Nephron (organoid): ENCODE measurements at regions not wholly inside any gene's neighbourhood (a gene's known extent, or its start where the extent isn't known, plus 50 kb on each side); places are given as distances from the start of the nearest gene placed in this dataset.

Experiments used
- H3K27ac Mint-ChIP-seq, 3 experiments: 2 replicates each; pipeline ENCODE4 v1.8.0; 2020; ENCODE audit warnings: mixed read lengths in 3 of 3, mild to moderate bottlenecking in 2 of 3, moderate library complexity in 1 of 3
- H3K27me3 Mint-ChIP-seq: 2 replicates; pipeline ENCODE4 v1.8.0; 2021; ENCODE audit warnings: low read depth, mild to moderate bottlenecking, moderate library complexity, mixed read lengths
- H3K36me3 Mint-ChIP-seq: 2 replicates; pipeline ENCODE4 v1.8.0; 2020; ENCODE audit warnings: low read depth, mixed read lengths
- H3K4me1 Mint-ChIP-seq: 2 replicates; pipeline ENCODE4 v1.8.0; 2020; ENCODE audit warnings: mixed read lengths
- H3K4me3 Mint-ChIP-seq, 3 experiments: 2 replicates each; pipeline ENCODE4 v1.8.0; 2020; ENCODE audit warnings: mild to moderate bottlenecking in 3 of 3, mixed read lengths in 3 of 3, moderate library complexity in 2 of 3
- H3K9me3 Mint-ChIP-seq: 2 replicates; pipeline ENCODE4 v1.8.0; 2020; ENCODE audit warnings: mixed read lengths
- TF ChIP-seq, protein P1 (sequence below), 3 experiments: fragments of 200-600 bp; sonication (generic); IDR thresholded peaks; one replicate each; pipeline ENCODE4 v1.5.0; 2021; ENCODE audit warnings: antibody characterized with exemption in 3 of 3; ENCODE audit not compliant: unreplicated experiment in 3 of 3

DNA sequence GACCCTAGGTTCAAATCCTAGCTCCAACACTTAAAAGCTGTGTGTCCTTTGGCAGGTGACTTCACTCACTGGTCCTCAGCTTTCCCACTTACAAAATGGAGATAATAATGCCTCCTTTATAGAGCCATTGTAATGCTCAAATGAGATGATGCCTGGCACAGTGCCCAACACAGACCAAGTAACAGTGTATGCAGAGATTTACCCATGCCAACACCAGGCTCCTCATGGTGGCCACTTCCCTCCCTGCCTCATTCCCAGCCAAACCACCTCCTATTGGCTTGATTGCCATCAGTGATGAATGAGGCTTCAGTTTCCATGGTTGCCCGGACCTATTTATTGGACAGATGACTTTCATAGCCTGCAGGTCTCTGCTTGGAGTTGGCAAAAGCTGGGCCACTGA, 469.4 kb downstream of the CDK5RAP2 start:
- Mint-ChIP-seq H3K27ac (no peak overlapping the region), H3K4me3 (no peak overlapping the region), H3K36me3 (no peaks in the 10 kb centered on the region), H3K9me3 (no peaks in the 10 kb centered on the region), H3K27me3 (peaks cover 18% of the 10 kb centered on the region), H3K4me1 (no peaks in the 10 kb centered on the region)
- TF ChIP-seq, protein P1, sequence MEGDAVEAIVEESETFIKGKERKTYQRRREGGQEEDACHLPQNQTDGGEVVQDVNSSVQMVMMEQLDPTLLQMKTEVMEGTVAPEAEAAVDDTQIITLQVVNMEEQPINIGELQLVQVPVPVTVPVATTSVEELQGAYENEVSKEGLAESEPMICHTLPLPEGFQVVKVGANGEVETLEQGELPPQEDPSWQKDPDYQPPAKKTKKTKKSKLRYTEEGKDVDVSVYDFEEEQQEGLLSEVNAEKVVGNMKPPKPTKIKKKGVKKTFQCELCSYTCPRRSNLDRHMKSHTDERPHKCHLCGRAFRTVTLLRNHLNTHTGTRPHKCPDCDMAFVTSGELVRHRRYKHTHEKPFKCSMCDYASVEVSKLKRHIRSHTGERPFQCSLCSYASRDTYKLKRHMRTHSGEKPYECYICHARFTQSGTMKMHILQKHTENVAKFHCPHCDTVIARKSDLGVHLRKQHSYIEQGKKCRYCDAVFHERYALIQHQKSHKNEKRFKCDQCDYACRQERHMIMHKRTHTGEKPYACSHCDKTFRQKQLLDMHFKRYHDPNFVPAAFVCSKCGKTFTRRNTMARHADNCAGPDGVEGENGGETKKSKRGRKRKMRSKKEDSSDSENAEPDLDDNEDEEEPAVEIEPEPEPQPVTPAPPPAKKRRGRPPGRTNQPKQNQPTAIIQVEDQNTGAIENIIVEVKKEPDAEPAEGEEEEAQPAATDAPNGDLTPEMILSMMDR (IDR thresholded peaks at IDR 0.05; ENCODE audit: unreplicated experiment in 3 of 3): no peak

DNA sequence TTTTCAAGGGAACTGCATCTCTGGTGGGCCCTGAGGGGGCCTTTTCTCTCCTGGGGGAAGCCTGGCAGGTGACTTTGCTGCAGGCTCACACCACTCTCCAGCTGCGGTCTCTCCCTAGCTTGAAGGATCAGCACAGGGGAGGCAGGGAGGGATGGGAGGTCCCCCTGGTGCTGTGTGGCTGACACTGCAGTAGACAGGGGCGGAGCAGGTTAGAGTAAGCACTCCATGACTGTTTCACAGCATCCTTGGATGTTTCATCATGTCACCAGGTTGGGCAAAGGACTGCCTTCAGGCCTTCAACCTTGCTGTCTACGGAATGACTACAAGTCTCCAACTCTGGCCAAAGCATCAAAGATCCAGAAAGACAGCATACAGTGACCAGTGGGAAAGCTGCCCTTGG, 470.7 kb downstream of the CDK5RAP2 start:
- Mint-ChIP-seq H3K36me3 (no peaks in the 10 kb centered on the region), H3K9me3 (no peaks in the 10 kb centered on the region), H3K27ac (no peak overlapping the region), H3K27me3 (peaks cover 18% of the 10 kb centered on the region), H3K4me3 (no peak overlapping the region), H3K4me1 (no peaks in the 10 kb centered on the region)
- TF ChIP-seq, protein P1 (IDR thresholded peaks at IDR 0.05; ENCODE audit: unreplicated experiment in 3 of 3): peak in 1 of 3 experiments; percentile 24

DNA sequence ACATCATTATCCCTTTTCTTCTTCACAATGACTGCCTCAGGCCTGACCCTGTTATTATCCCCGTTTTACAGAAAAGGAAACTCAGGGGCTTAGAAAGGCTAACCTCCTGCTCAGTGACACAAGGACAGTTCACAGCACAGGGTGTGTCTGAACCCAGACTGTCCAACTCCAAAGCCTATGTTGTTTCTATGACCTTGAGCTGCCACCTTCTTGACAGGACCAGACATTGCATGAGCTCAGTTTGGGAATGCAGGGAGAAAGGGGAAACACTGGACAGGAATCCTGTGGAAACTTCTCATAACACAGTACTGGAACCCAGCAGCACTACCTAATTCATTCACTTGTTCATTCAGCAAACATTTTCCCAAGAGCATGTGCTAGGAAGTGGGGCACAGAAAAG, 472.8 kb downstream of the CDK5RAP2 start:
- Mint-ChIP-seq H3K36me3 (no peaks in the 10 kb centered on the region), H3K4me1 (no peaks in the 10 kb centered on the region), H3K4me3 (no peak overlapping the region), H3K27ac (no peak overlapping the region), H3K9me3 (no peaks in the 10 kb centered on the region), H3K27me3 (peaks cover 18% of the 10 kb centered on the region)
- TF ChIP-seq, protein P1 (IDR thresholded peaks at IDR 0.05; ENCODE audit: unreplicated experiment in 3 of 3): no peak

DNA sequence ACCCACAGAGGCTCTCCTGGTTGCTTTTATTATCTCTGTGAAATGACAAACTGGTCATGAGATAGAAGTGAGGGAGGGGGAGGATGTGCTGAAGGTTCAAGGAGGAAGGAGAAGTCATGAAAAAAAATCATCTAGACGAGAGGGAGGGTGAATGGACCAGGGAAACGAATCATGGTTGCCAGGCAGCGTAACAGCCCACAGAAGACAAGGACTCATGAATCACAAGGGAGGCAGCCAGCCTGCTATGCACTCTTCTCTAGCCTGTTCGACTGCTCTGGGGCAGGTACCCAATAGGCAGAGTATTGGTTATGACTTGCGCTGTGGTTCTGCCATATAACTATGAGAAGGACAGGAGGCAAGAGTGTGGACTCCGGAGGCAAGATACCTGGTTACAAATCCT, 475.2 kb downstream of the CDK5RAP2 start:
- H3K4me3 Mint-ChIP-seq: no peak overlapping the region
- H3K27me3 Mint-ChIP-seq: peaks cover 11% of the 10 kb centered on the region
- H3K27ac Mint-ChIP-seq: no peak overlapping the region
- H3K9me3 Mint-ChIP-seq: no peaks in the 10 kb centered on the region
- no peaks in the 10 kb centered on the region for H3K36me3 Mint-ChIP-seq
- no peaks in the 10 kb centered on the region for H3K4me1 Mint-ChIP-seq
- TF ChIP-seq, protein P1 (IDR thresholded peaks at IDR 0.05; ENCODE audit: unreplicated experiment in 3 of 3): no peak

DNA sequence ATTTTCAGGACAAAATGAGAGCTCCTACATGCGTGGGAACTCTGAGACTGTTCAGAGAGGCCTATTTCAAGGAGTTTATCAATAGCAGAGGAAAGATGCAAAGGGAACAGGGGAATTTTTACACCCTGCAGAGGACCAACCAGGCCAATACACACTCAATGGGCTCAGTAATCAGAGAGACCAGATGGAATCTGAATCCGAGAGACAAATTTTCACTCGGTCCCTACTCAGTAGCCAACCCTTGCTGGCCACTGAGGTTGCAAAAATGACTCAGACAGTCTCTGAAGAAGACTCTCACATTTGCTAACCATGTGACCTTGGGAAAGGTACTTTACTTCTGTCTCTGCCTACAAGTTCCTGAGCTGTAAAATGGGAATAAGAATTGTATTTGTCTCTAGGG, 479.4 kb downstream of the CDK5RAP2 start:
- H3K27me3 Mint-ChIP-seq: no peaks in the 10 kb centered on the region
- H3K4me3 Mint-ChIP-seq: no peak overlapping the region
- no peak overlapping the region for H3K27ac Mint-ChIP-seq
- H3K4me1 Mint-ChIP-seq: no peaks in the 10 kb centered on the region
- TF ChIP-seq, protein P1 (IDR thresholded peaks at IDR 0.05; ENCODE audit: unreplicated experiment in 3 of 3): no peak
- no peaks in the 10 kb centered on the region for H3K36me3 Mint-ChIP-seq
- no peaks in the 10 kb centered on the region for H3K9me3 Mint-ChIP-seq

DNA sequence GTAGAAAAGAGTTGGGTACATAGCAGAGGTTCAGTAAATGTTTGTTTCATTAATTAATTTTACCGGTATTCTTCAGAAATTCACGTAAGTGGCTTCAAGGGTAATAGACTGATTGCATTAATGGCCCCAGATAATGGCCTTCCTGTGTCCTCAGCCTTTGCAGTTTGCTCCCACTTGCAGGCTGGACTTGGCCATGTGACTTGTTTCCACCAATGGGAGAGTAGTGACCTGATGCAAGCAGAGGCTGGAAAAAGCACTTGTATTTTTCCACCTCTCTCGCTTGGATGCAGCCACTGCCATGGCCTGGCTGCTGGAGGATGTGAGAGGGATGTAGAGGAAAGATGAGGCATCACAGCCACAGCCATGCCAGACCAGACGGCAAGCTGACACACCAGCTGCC, 480.9 kb downstream of the CDK5RAP2 start:
- H3K4me1 Mint-ChIP-seq: no peaks in the 10 kb centered on the region
- H3K27ac Mint-ChIP-seq: no peak overlapping the region
- no peaks in the 10 kb centered on the region for H3K27me3 Mint-ChIP-seq
- no peaks in the 10 kb centered on the region for H3K36me3 Mint-ChIP-seq
- TF ChIP-seq, protein P1 (IDR thresholded peaks at IDR 0.05; ENCODE audit: unreplicated experiment in 3 of 3): no peak
- H3K9me3 Mint-ChIP-seq: no peaks in the 10 kb centered on the region
- no peak overlapping the region for H3K4me3 Mint-ChIP-seq
